ENCODE measurements at regions not wholly inside any gene's neighbourhood (a gene's known extent, or its start where the extent isn't known, plus 50 kb on each side); places are given as distances from the start of the nearest gene placed in this dataset.

GRCh38 chr2:4370422-4371090, 667.2 kb downstream of the DCDC2C start:
- Histone ChIP-seq H3K4me1 (ENCODE audit: low read length) (no peaks in the 10 kb centered on the region), H3K9me3 (ENCODE audit: insufficient read depth, low read length) (0 out of 2 replicates have a peak, but pooled peaks cover 3% of the 10 kb centered on the region), H3K9ac (ENCODE audit: low read length) (no peak overlapping the region), H3K4me3 (ENCODE audit: low read length) (no peak overlapping the region), H3K27ac (ENCODE audit: low read length) (no peak overlapping the region), H3K36me3 (replicated peaks; ENCODE audit: low read depth, low read length) (no peaks in the 10 kb centered on the region), H2AFZ (ENCODE audit: low read depth, low read length) (no peak overlapping the region), H3K79me2 (ENCODE audit: low read length) (no peaks in the 10 kb centered on the region), H3K4me2 (ENCODE audit: low read length) (no peak overlapping the region), H4K20me1 (ENCODE audit: insufficient read depth, low read length) (no peaks in the 10 kb centered on the region), H3K27me3 (ENCODE audit: low read depth, low read length) (no peaks in the 10 kb centered on the region)
- TF ChIP-seq EZH2phosphoT487 (IDR thresholded peaks at IDR 0.05; ENCODE audit: low read depth) (no peak), CTCF (IDR thresholded peaks at IDR 0.05; ENCODE audit: low read depth, low read length) (no peak)

- Histone ChIP-seq H2AFZ (ENCODE audit: low read depth, low read length) (no peak overlapping the region), H3K27me3 (ENCODE audit: low read depth, low read length) (no peaks in the 10 kb centered on the region), H3K4me3 (ENCODE audit: low read length) (no peak overlapping the region), H3K9me3 (ENCODE audit: insufficient read depth, low read length) (no peaks in the 10 kb centered on the region), H3K27ac (ENCODE audit: low read length) (no peak overlapping the region), H4K20me1 (ENCODE audit: insufficient read depth, low read length) (no peaks in the 10 kb centered on the region), H3K4me1 (ENCODE audit: low read length) (no peaks in the 10 kb centered on the region), H3K9ac (ENCODE audit: low read length) (no peak overlapping the region), H3K36me3 (replicated peaks; ENCODE audit: low read depth, low read length) (no peaks in the 10 kb centered on the region), H3K4me2 (ENCODE audit: low read length) (no peak overlapping the region), H3K79me2 (ENCODE audit: low read length) (no peaks in the 10 kb centered on the region)
- TF ChIP-seq CTCF (IDR thresholded peaks at IDR 0.05; ENCODE audit: low read depth, low read length): no peak
- TF ChIP-seq EZH2phosphoT487 (IDR thresholded peaks at IDR 0.05; ENCODE audit: low read depth): no peak
These were observed 677.7 kb downstream of the DCDC2C start for GRCh38 chr2:4381049-4381448.

- no peak overlapping the region for H3K4me3 ChIP-seq (ENCODE audit: low read length)
- no peaks in the 10 kb centered on the region for H3K9me3 ChIP-seq (ENCODE audit: insufficient read depth, low read length)
- no peaks in the 10 kb centered on the region for H3K36me3 ChIP-seq (replicated peaks; ENCODE audit: low read depth, low read length)
- H3K9ac ChIP-seq (ENCODE audit: low read length): no peak overlapping the region
- H3K79me2 ChIP-seq (ENCODE audit: low read length): no peaks in the 10 kb centered on the region
- H3K27me3 ChIP-seq (ENCODE audit: low read depth, low read length): no peaks in the 10 kb centered on the region
- TF ChIP-seq CTCF (IDR thresholded peaks at IDR 0.05; ENCODE audit: low read depth, low read length) (no peak), EZH2phosphoT487 (IDR thresholded peaks at IDR 0.05; ENCODE audit: low read depth) (no peak)
- H3K4me2 ChIP-seq (ENCODE audit: low read length): no peak overlapping the region
- no peak overlapping the region for H2AFZ ChIP-seq (ENCODE audit: low read depth, low read length)
- H3K4me1 ChIP-seq (ENCODE audit: low read length): no peaks in the 10 kb centered on the region
- no peak overlapping the region for H3K27ac ChIP-seq (ENCODE audit: low read length)
- no peaks in the 10 kb centered on the region for H4K20me1 ChIP-seq (ENCODE audit: insufficient read depth, low read length)
These were observed 678.4 kb downstream of the DCDC2C start for GRCh38 chr2:4381773-4382172.

GRCh38 chr2:4391013-4391412, 687.6 kb downstream of the DCDC2C start:
- TF ChIP-seq EZH2phosphoT487 (IDR thresholded peaks at IDR 0.05; ENCODE audit: low read depth) (no peak), CTCF (IDR thresholded peaks at IDR 0.05; ENCODE audit: low read depth, low read length) (no peak)
- H3K27ac ChIP-seq (ENCODE audit: low read length): no peak overlapping the region
- no peaks in the 10 kb centered on the region for H4K20me1 ChIP-seq (ENCODE audit: insufficient read depth, low read length)
- no peaks in the 10 kb centered on the region for H3K9me3 ChIP-seq (ENCODE audit: insufficient read depth, low read length)
- H3K27me3 ChIP-seq (ENCODE audit: low read depth, low read length): no peaks in the 10 kb centered on the region
- no peak overlapping the region for H3K9ac ChIP-seq (ENCODE audit: low read length)
- no peaks in the 10 kb centered on the region for H3K79me2 ChIP-seq (ENCODE audit: low read length)
- no peaks in the 10 kb centered on the region for H3K4me1 ChIP-seq (ENCODE audit: low read length)
- H3K4me2 ChIP-seq (ENCODE audit: low read length): no peak overlapping the region
- H2AFZ ChIP-seq (ENCODE audit: low read depth, low read length): no peak overlapping the region
- H3K4me3 ChIP-seq (ENCODE audit: low read length): no peak overlapping the region
- H3K36me3 ChIP-seq (replicated peaks; ENCODE audit: low read depth, low read length): no peaks in the 10 kb centered on the region

All from OCI-LY3 (cell line).